AG10803 (cell line): ENCODE measurements at regions not wholly inside any gene's neighbourhood (a gene's known extent, or its start where the extent isn't known, plus 50 kb on each side); places are given as distances from the start of the nearest gene placed in this dataset.
A peak's percentile ranks its signal among the peaks of the same experiment; 100 is the strongest.

ENCODE experiments used
- DNase-seq: peaks from one replicate; pipeline ENCODE4 v3.0.0; 2010; ENCODE audit warnings: low read depth
- H3K4me3 ChIP-seq: 2 replicates; pipeline ENCODE4 v1.5.1; 2011; ENCODE audit warnings: mild to moderate bottlenecking, low read length, control low read depth
- TF ChIP-seq, protein P1 (sequence below): conservative IDR thresholded peaks from 2 replicates; pipeline ENCODE4 v1.5.1; 2011; ENCODE audit warnings: mild to moderate bottlenecking, low read length, control low read depth, inconsistent platforms

- no peak overlapping the region for H3K4me3 ChIP-seq
- DNase-seq = no peak
- TF ChIP-seq, protein P1, sequence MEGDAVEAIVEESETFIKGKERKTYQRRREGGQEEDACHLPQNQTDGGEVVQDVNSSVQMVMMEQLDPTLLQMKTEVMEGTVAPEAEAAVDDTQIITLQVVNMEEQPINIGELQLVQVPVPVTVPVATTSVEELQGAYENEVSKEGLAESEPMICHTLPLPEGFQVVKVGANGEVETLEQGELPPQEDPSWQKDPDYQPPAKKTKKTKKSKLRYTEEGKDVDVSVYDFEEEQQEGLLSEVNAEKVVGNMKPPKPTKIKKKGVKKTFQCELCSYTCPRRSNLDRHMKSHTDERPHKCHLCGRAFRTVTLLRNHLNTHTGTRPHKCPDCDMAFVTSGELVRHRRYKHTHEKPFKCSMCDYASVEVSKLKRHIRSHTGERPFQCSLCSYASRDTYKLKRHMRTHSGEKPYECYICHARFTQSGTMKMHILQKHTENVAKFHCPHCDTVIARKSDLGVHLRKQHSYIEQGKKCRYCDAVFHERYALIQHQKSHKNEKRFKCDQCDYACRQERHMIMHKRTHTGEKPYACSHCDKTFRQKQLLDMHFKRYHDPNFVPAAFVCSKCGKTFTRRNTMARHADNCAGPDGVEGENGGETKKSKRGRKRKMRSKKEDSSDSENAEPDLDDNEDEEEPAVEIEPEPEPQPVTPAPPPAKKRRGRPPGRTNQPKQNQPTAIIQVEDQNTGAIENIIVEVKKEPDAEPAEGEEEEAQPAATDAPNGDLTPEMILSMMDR = no peak
These were observed 212.6 kb upstream of the MAN1A1 start for GRCh38 chr6:119562168-119562567.

DNA sequence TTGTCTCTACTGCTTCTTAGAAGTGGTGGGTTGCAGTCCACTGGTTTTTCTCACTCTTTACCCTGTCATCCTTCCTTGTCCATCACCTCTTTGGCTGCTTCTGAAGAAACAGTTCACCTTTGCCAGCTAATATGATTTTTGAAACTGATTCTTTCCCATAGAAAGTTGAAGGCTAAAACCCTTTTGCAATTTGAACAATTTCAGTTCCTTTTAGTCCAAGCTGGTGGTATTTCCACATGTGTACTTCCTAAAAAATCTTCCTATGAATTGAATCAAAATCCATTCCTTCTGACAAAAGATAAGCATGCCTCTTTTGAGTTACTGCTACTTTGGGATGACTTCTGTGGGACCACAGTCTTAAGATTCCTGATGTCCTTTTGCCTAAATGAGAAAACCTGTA is 210.0 kb upstream of the MAN1A1 start:
- TF ChIP-seq, protein P1 = no peak
- DNase-seq = no peak
- no peak overlapping the region for H3K4me3 ChIP-seq

DNA sequence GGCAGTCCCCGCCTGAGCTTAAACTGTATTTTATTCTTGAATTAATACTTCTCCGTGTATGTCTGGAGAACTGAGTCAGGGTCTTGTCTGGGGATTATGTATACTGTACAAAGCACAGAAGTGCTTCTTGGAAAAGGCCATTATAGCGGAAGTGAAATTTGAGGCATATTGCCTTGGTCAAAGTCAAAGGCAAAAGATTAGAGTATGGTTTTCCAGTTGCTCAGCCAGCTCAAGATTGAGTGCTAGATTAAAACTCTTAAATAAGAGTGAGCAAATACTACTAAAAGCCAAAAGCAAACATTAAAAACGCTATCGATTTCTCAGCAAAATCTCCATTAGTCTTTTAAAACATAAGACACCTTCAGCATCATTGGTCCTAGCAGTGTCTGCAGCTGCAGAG is 207.7 kb upstream of the MAN1A1 start:
- DNase-seq = no peak
- TF ChIP-seq, protein P1 = no peak
- no peak overlapping the region for H3K4me3 ChIP-seq

DNA sequence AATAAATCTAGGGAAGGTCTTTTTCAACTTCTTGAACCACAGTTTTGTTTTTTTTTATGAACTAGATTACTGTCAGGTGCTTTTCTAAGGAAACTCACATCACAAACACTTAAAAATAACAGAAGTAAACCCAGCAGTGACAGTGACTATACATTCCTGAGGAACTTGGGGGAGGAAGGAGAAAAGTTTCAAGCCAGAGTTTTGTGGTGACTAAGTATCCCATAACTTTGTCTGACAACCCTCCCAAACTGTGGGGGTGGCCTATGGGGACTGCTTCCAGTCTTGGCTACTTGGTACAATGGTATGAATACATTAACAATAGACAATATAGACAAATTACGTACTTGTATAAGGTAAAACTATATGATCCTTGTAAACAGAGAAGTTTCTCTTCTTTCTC is 202.5 kb upstream of the MAN1A1 start:
- TF ChIP-seq, protein P1 = no peak
- no peak overlapping the region for H3K4me3 ChIP-seq
- peak; percentile 28 for DNase-seq

- no peak for DNase-seq
- H3K4me3 ChIP-seq = no peak overlapping the region
- TF ChIP-seq, protein P1 = no peak
These were observed 197.5 kb upstream of the MAN1A1 start for GRCh38 chr6:119547024-119547423.

- TF ChIP-seq, protein P1 = no peak
- H3K4me3 ChIP-seq = no peak overlapping the region
- DNase-seq = no peak
These were observed 195.7 kb upstream of the MAN1A1 start for GRCh38 chr6:119545245-119545644.

GRCh38 chr6:119544325-119545175 is 195.0 kb upstream of the MAN1A1 start:
- no peak overlapping the region for H3K4me3 ChIP-seq
- no peak for DNase-seq
- TF ChIP-seq, protein P1 = no peak
